NCI-H1092 (cell line): ENCODE measurements at regions not wholly inside any gene's neighbourhood (a gene's known extent, or its start where the extent isn't known, plus 50 kb on each side); places are given as distances from the start of the nearest gene placed in this dataset.

Experiments
- DNase-seq: peaks from one replicate; lab custom pipeline; 2025; lab: John Stamatoyannopoulos, UW

DNA sequence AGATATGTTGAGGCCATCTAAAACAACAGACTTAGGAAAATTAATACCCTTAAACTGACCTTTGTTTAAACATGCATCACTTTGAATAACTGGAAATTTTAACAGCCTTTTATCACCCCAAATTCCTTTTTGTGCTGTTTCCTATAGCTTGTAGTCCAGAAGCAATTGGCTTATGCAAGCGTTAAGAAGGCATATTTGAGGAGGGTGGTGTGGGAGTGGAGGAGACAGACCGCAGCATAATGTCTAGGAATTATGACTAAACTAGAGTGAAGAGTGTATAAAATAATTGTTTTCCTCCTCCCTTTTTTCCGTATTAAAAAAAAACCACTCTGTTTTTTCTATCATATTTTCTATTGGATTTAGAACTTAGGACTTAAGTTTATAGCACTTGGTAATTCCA lies 51.8 kb upstream of the MPDZ start:
- DNase-seq: no peak

DNA sequence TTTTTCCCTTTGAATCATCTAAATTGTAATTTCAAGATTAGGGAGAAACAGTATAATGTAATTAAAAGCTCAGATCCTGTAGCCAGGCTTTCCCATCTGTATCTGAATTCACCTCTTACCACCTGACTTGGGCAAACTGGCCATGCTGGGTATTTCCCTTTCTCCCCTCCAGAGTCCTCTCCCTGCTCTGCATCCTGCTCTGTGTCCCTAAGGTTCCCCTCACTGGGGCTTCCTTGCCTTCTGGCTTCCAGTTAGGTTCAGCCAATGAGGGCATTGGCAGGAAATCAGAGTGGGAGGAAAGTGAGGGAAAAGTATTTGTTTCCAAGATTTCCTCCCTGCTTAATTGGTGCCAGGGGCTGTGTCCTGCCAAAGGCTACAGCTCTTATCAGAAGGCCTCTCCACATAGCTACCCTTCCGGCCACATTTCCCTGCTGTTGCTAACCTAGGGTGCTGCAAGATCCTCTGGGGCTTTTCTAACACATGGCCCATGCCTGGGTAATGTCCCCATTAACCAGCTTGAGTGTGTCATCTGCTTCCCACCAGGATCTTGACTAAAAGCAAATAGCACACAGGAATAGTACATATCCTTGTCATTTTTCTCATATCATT lies 51.0 kb upstream of the MPDZ start:
- DNase-seq: no peak
